ENCODE measurements at regions not wholly inside any gene's neighbourhood (a gene's known extent, or its start where the extent isn't known, plus 50 kb on each side); places are given as distances from the start of the nearest gene placed in this dataset.
"Not testable (repeated sequence)": the region's sequence is repeated elsewhere in the genome, so short reads cannot be mapped to it uniquely, and the experiment has no call there.

GRCh38 chr15:24477107-24478025, 198.2 kb upstream of the NPAP1 start:
- H3K4me3 ChIP-seq (ENCODE audit: low read depth, low read length), result peak overlapping the region; percentile 13

- H3K4me3 ChIP-seq (ENCODE audit: low read depth, low read length), result not testable (repeated sequence)
Observed at GRCh38 chr15:24485885-24486567, 189.5 kb upstream of the NPAP1 start.

- not testable (repeated sequence) for H3K4me3 ChIP-seq (ENCODE audit: low read depth, low read length)
Observed at GRCh38 chr15:24488164-24488907, 187.2 kb upstream of the NPAP1 start.

- H3K4me3 ChIP-seq (ENCODE audit: low read depth, low read length), result not testable (repeated sequence)
Observed at GRCh38 chr15:24505216-24505615, 170.4 kb upstream of the NPAP1 start.

GRCh38 chr15:24509714-24510113, 165.9 kb upstream of the NPAP1 start:
- not testable (repeated sequence) for H3K4me3 ChIP-seq (ENCODE audit: low read depth, low read length)

GRCh38 chr15:24511598-24511997, 164.0 kb upstream of the NPAP1 start:
- H3K4me3 ChIP-seq (ENCODE audit: low read depth, low read length), result not testable (repeated sequence)

- not testable (repeated sequence) for H3K4me3 ChIP-seq (ENCODE audit: low read depth, low read length)
Observed at GRCh38 chr15:24518772-24519171, 156.8 kb upstream of the NPAP1 start.

GRCh38 chr15:24531235-24531634, 144.3 kb upstream of the NPAP1 start:
- H3K4me3 ChIP-seq (ENCODE audit: low read depth, low read length), result not testable (repeated sequence)

- H3K4me3 ChIP-seq (ENCODE audit: low read depth, low read length), result not testable (repeated sequence)
Observed at GRCh38 chr15:24534032-24534431, 141.5 kb upstream of the NPAP1 start.

- not testable (repeated sequence) for H3K4me3 ChIP-seq (ENCODE audit: low read depth, low read length)
Observed at GRCh38 chr15:24557281-24557680, 118.3 kb upstream of the NPAP1 start.

GRCh38 chr15:24607636-24608035, 67.9 kb upstream of the NPAP1 start:
- no peak overlapping the region for H3K4me3 ChIP-seq (ENCODE audit: low read depth, low read length)

GRCh38 chr15:24617646-24618045, 57.9 kb upstream of the NPAP1 start:
- no peak overlapping the region for H3K4me3 ChIP-seq (ENCODE audit: low read depth, low read length)

GRCh38 chr15:24621630-24622215, 53.9 kb upstream of the NPAP1 start:
- H3K4me3 ChIP-seq (ENCODE audit: low read depth, low read length), result no peak overlapping the region

Measured in iPS-11a (cell line).